Parathyroid adenoma (tissue), 2 donors: ENCODE measurements at regions not wholly inside any gene's neighbourhood (a gene's known extent, or its start where the extent isn't known, plus 50 kb on each side); places are given as distances from the start of the nearest gene placed in this dataset.

Source experiments
- H2AFZ ChIP-seq: fragments of 300-600 bp; sonication (generic); one replicate; pipeline ENCODE4 v1.7.0; 2017; ENCODE audit warnings: antibody characterized with exemption, mild to moderate bottlenecking
- H3K27ac ChIP-seq: fragments of 300-600 bp; sonication (generic); one replicate; pipeline ENCODE4 v1.7.0; 2017
- H3K27me3 ChIP-seq: fragments of 300-600 bp; sonication (generic); one replicate; pipeline ENCODE4 v1.7.0; 2017; ENCODE audit warnings: low read length; ENCODE audit not compliant: control insufficient read depth, insufficient read depth
- H3K36me3 ChIP-seq: fragments of 300-600 bp; sonication (generic); one replicate; pipeline ENCODE4 v1.7.0; 2017; ENCODE audit warnings: low read length; ENCODE audit not compliant: control insufficient read depth, insufficient read depth
- H3K4me1 ChIP-seq: fragments of 300-600 bp; sonication (generic); one replicate; pipeline ENCODE4 v1.7.0; 2017; ENCODE audit warnings: control low read depth
- H3K4me2 ChIP-seq: fragments of 300-600 bp; sonication (generic); one replicate; pipeline ENCODE4 v1.7.0; 2017; ENCODE audit warnings: low read length
- H3K4me3 ChIP-seq: fragments of 300-600 bp; sonication (generic); one replicate; pipeline ENCODE4 v1.7.0; 2017; ENCODE audit warnings: low read depth, low read length
- H3K79me2 ChIP-seq: fragments of 300-600 bp; sonication (generic); one replicate; pipeline ENCODE4 v1.7.0; 2017; ENCODE audit warnings: control low read depth
- H3K9ac ChIP-seq: fragments of 300-600 bp; sonication (generic); one replicate; pipeline ENCODE4 v1.7.0; 2017; ENCODE audit warnings: mild to moderate bottlenecking
- H3K9me3 ChIP-seq: fragments of 300-600 bp; sonication (generic); one replicate; pipeline ENCODE4 v1.7.0; 2017; ENCODE audit warnings: low read length; ENCODE audit not compliant: control insufficient read depth
- CTCF ChIP-seq: fragments of 300-600 bp; sonication (generic); IDR thresholded peaks from one replicate; pipeline ENCODE4 v1.7.0; 2017; ENCODE audit warnings: antibody characterized with exemption, mild to moderate bottlenecking
- donor health status: primary hyperparathyroidism.

GRCh38 chr6:16950825-16951495 is 150.9 kb upstream of the STMND1 start:
- Histone ChIP-seq H3K4me3 (no peak overlapping the region), H3K36me3 (no peaks in the 10 kb centered on the region), H3K4me2 (no peak overlapping the region), H3K27ac (no peak overlapping the region), H3K4me1 (peaks cover 10% of the 10 kb centered on the region), H3K79me2 (no peaks in the 10 kb centered on the region), H2AFZ (no peak overlapping the region), H3K27me3 (no peaks in the 10 kb centered on the region), H3K9me3 (no peaks in the 10 kb centered on the region), H3K9ac (no peak overlapping the region)
- no peak for TF ChIP-seq CTCF

- TF ChIP-seq CTCF = no peak
- Histone ChIP-seq H3K9ac (no peak overlapping the region), H3K36me3 (no peaks in the 10 kb centered on the region), H3K4me2 (no peak overlapping the region), H3K27ac (no peak overlapping the region), H3K9me3 (no peaks in the 10 kb centered on the region), H3K79me2 (no peaks in the 10 kb centered on the region), H3K4me1 (peaks cover 10% of the 10 kb centered on the region), H2AFZ (no peak overlapping the region), H3K4me3 (no peak overlapping the region), H3K27me3 (no peaks in the 10 kb centered on the region)
Measured at GRCh38 chr6:16950302-16950701, 151.5 kb upstream of the STMND1 start.

- Histone ChIP-seq H3K27ac (no peak overlapping the region), H3K4me3 (no peak overlapping the region), H3K36me3 (no peaks in the 10 kb centered on the region), H3K27me3 (no peaks in the 10 kb centered on the region), H2AFZ (no peak overlapping the region), H3K4me1 (peaks cover 10% of the 10 kb centered on the region), H3K4me2 (no peak overlapping the region), H3K79me2 (no peaks in the 10 kb centered on the region), H3K9ac (no peak overlapping the region), H3K9me3 (no peaks in the 10 kb centered on the region)
- TF ChIP-seq CTCF = no peak
Measured at GRCh38 chr6:16949716-16950115, 152.1 kb upstream of the STMND1 start.

- TF ChIP-seq CTCF = no peak
- no peaks in the 10 kb centered on the region for H3K79me2 ChIP-seq
- H3K4me2 ChIP-seq = no peak overlapping the region
- no peak overlapping the region for H3K9ac ChIP-seq
- H3K36me3 ChIP-seq = no peaks in the 10 kb centered on the region
- H3K27ac ChIP-seq = no peak overlapping the region
- H2AFZ ChIP-seq = no peak overlapping the region
- no peak overlapping the region for H3K4me3 ChIP-seq
- H3K27me3 ChIP-seq = no peaks in the 10 kb centered on the region
- peaks cover 10% of the 10 kb centered on the region for H3K4me1 ChIP-seq
- no peaks in the 10 kb centered on the region for H3K9me3 ChIP-seq
Measured at GRCh38 chr6:16948396-16948795, 153.5 kb upstream of the STMND1 start.

- Histone ChIP-seq H3K4me2 (peak overlapping the region; percentile 5), H2AFZ (peak overlapping the region; percentile 36), H3K4me1 (peaks cover 10% of the 10 kb centered on the region), H3K9me3 (no peaks in the 10 kb centered on the region), H3K9ac (no peak overlapping the region), H3K27me3 (no peaks in the 10 kb centered on the region), H3K36me3 (no peaks in the 10 kb centered on the region), H3K27ac (no peak overlapping the region), H3K79me2 (no peaks in the 10 kb centered on the region), H3K4me3 (no peak overlapping the region)
- no peak for TF ChIP-seq CTCF
Measured at GRCh38 chr6:16947375-16948015, 154.4 kb upstream of the STMND1 start.
